Body of pancreas (tissue), 4 donors: ENCODE measurements at regions not wholly inside any gene's neighbourhood (a gene's known extent, or its start where the extent isn't known, plus 50 kb on each side); places are given as distances from the start of the nearest gene placed in this dataset.

ENCODE experiments used
- POLR2A ChIP-seq, 3 donors: fragments of 450-650 bp; IDR thresholded peaks; one replicate each; pipeline ENCODE4 v1.6.1; 2016; ENCODE audit warnings: antibody characterized with exemption in 3 of 3, mild to moderate bottlenecking in 2 of 3
- TF ChIP-seq, protein P1 (sequence below), 7 experiments: fragments of 450-650 bp in 4 of 7; fragments of 200-600 bp in 3 of 7; sonication (generic) in 3 of 7; IDR thresholded peaks; one replicate each; pipeline ENCODE4 v1.5.1; 2016 to 2019; ENCODE audit warnings: antibody characterized with exemption in 7 of 7

DNA sequence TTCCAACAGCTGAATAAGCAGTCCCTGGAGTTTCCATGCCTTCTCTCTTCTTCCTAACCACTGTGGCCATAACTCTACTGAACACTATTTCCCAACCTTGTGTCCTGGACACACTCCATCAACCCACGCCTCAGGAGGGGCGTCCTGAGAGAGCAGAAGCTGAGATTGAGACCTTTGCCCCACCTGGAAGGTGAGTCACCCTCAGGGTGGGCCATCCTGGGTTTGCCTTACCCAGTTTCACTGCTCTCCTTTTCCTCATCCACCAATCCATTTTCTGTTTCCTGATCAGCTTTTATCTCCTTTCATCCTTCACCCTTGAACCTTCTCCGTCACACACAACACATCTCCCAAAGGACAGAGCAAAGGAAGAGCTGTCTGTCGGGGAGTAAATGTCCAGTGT, 91.4 kb downstream of the TMEM130 start:
- no peak for TF ChIP-seq POLR2A (IDR thresholded peaks at IDR 0.05)
- TF ChIP-seq, protein P1, sequence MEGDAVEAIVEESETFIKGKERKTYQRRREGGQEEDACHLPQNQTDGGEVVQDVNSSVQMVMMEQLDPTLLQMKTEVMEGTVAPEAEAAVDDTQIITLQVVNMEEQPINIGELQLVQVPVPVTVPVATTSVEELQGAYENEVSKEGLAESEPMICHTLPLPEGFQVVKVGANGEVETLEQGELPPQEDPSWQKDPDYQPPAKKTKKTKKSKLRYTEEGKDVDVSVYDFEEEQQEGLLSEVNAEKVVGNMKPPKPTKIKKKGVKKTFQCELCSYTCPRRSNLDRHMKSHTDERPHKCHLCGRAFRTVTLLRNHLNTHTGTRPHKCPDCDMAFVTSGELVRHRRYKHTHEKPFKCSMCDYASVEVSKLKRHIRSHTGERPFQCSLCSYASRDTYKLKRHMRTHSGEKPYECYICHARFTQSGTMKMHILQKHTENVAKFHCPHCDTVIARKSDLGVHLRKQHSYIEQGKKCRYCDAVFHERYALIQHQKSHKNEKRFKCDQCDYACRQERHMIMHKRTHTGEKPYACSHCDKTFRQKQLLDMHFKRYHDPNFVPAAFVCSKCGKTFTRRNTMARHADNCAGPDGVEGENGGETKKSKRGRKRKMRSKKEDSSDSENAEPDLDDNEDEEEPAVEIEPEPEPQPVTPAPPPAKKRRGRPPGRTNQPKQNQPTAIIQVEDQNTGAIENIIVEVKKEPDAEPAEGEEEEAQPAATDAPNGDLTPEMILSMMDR (IDR thresholded peaks at IDR 0.05): no peak
